Panc1 (cell line): ENCODE measurements at regions not wholly inside any gene's neighbourhood (a gene's known extent, or its start where the extent isn't known, plus 50 kb on each side); places are given as distances from the start of the nearest gene placed in this dataset.

Experiments
- CTCF ChIP-seq: fragments of 450-650 bp; IDR thresholded peaks from 2 replicates; pipeline ENCODE4 v1.5.1; 2017; ENCODE audit warnings: mild to moderate bottlenecking
- SIN3A ChIP-seq: IDR thresholded peaks from 2 replicates; pipeline ENCODE4 v1.6.1; 2012; ENCODE audit warnings: low read depth, mild to moderate bottlenecking, low read length, moderate library complexity, borderline replicate concordance; ENCODE audit not compliant: insufficient read depth
- TCF7L2 ChIP-seq: IDR thresholded peaks from 2 replicates; pipeline ENCODE4 v1.6.1; 2011; ENCODE audit warnings: mild to moderate bottlenecking, low read depth, low read length, inconsistent platforms

- TF ChIP-seq TCF7L2 = no peak
- TF ChIP-seq SIN3A = no peak
- TF ChIP-seq CTCF = no peak
These were observed 112.8 kb upstream of the SLC35F3 start for GRCh38 chr1:233791721-233792120.
